ENCODE measurements at regions not wholly inside any gene's neighbourhood (a gene's known extent, or its start where the extent isn't known, plus 50 kb on each side); places are given as distances from the start of the nearest gene placed in this dataset.

DNA sequence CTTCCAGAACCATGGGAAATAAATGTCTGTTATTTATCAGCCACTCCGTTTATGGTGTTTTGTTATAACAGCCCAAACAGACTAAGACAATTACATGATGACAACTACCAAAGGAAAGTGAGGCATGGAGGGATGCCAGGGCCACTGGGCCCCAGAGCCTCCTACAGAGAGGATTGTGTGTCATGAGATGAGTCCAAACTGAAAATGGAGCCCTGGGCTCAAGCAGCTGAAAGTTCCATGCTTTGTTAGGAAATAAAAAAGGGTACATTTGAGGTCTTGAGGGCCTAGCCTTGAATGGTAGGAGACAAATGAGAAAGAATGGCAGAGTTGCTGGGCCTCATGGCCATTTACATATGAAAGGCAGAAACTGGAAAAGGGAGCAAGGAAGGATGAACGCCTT is 586.5 kb downstream of the CETN3 start:
- no peak for TF ChIP-seq POLR2A (IDR thresholded peaks at IDR 0.05)
- TF ChIP-seq, protein P1, sequence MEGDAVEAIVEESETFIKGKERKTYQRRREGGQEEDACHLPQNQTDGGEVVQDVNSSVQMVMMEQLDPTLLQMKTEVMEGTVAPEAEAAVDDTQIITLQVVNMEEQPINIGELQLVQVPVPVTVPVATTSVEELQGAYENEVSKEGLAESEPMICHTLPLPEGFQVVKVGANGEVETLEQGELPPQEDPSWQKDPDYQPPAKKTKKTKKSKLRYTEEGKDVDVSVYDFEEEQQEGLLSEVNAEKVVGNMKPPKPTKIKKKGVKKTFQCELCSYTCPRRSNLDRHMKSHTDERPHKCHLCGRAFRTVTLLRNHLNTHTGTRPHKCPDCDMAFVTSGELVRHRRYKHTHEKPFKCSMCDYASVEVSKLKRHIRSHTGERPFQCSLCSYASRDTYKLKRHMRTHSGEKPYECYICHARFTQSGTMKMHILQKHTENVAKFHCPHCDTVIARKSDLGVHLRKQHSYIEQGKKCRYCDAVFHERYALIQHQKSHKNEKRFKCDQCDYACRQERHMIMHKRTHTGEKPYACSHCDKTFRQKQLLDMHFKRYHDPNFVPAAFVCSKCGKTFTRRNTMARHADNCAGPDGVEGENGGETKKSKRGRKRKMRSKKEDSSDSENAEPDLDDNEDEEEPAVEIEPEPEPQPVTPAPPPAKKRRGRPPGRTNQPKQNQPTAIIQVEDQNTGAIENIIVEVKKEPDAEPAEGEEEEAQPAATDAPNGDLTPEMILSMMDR (IDR thresholded peaks at IDR 0.05) = no peak
